Dedifferentiated amniotic fluid mesenchymal stem cell (primary cell): ENCODE measurements at regions not wholly inside any gene's neighbourhood (a gene's known extent, or its start where the extent isn't known, plus 50 kb on each side); places are given as distances from the start of the nearest gene placed in this dataset.

ENCODE experiments used
- DNase-seq: peaks from one replicate; pipeline ENCODE4 v3.0.0-alpha.2; 2016; ENCODE audit errors: extremely low spot score

- DNase-seq, result peak; percentile 49
Measured at GRCh38 chr4:31620476-31620875, 900.3 kb downstream of the PCDH7 start.

- DNase-seq, result no peak
Measured at GRCh38 chr4:31645236-31645635, 925.1 kb downstream of the PCDH7 start.

GRCh38 chr4:31647786-31648185 lies 927.6 kb downstream of the PCDH7 start:
- no peak for DNase-seq

- no peak for DNase-seq
Measured at GRCh38 chr4:31649878-31650277, 929.7 kb downstream of the PCDH7 start.

- DNase-seq, result no peak
Measured at GRCh38 chr4:31651541-31651940, 931.4 kb downstream of the PCDH7 start.

- peak; percentile 58 for DNase-seq
Measured at GRCh38 chr4:31655328-31655727, 935.2 kb downstream of the PCDH7 start.

- DNase-seq, result no peak
Measured at GRCh38 chr4:31657859-31658570, 937.8 kb downstream of the PCDH7 start.

GRCh38 chr4:31660916-31661315 lies 940.7 kb downstream of the PCDH7 start:
- no peak for DNase-seq

GRCh38 chr4:31662951-31663350 lies 942.8 kb downstream of the PCDH7 start:
- DNase-seq, result no peak

- no peak for DNase-seq
Measured at GRCh38 chr4:31667686-31668085, 947.5 kb downstream of the PCDH7 start.

GRCh38 chr4:31674313-31674947 lies 954.3 kb downstream of the PCDH7 start:
- no peak for DNase-seq

GRCh38 chr4:31678356-31678755 lies 958.2 kb downstream of the PCDH7 start:
- no peak for DNase-seq

GRCh38 chr4:31682796-31683195 lies 962.6 kb downstream of the PCDH7 start:
- DNase-seq, result no peak

GRCh38 chr4:31687717-31688342 lies 967.7 kb downstream of the PCDH7 start:
- no peak for DNase-seq

- no peak for DNase-seq
Measured at GRCh38 chr4:31692399-31692940, 972.3 kb downstream of the PCDH7 start.

GRCh38 chr4:31701256-31701655 lies 981.1 kb downstream of the PCDH7 start:
- no peak for DNase-seq

- peak; percentile 45 for DNase-seq
Measured at GRCh38 chr4:31702326-31702725, 982.2 kb downstream of the PCDH7 start.

- DNase-seq, result no peak
Measured at GRCh38 chr4:31714238-31714637, 994.1 kb downstream of the PCDH7 start.

GRCh38 chr4:31715302-31715701 lies 995.1 kb downstream of the PCDH7 start:
- DNase-seq, result no peak

GRCh38 chr4:31727030-31727429 lies 1006.9 kb downstream of the PCDH7 start:
- DNase-seq, result no peak

GRCh38 chr4:31735004-31735403 lies 1014.8 kb downstream of the PCDH7 start:
- DNase-seq, result no peak

GRCh38 chr4:31737419-31737818 lies 1017.2 kb downstream of the PCDH7 start:
- no peak for DNase-seq

- no peak for DNase-seq
Measured at GRCh38 chr4:31741326-31741725, 1021.2 kb downstream of the PCDH7 start.
